ENCODE measurements at regions not wholly inside any gene's neighbourhood (a gene's known extent, or its start where the extent isn't known, plus 50 kb on each side); places are given as distances from the start of the nearest gene placed in this dataset.

DNA sequence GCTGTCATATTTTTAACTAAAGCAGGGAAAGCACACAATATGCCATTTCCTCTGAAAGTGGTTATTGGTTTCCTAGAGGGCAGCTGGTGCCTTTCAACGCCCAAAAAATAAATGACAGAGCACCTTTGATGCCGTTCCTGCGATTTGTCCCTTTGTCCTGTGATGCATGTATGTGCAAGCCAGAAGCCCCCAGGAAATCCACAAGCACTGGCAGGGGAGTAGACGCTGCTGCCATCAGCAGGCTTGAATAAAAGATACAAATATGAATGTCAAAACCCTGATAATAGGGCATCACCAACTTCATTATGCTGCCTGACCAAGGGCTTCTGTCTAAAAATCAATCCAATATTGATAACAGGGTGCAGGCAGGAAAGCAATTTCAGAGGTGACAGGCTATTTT lies 246.1 kb downstream of the FBXO15 start:
- Histone ChIP-seq H3K27me3 (replicated peaks; ENCODE audit: insufficient read depth, low read depth, low read length, poor library complexity) (peaks cover 3% of the 10 kb centered on the region), H3K4me1 (ENCODE audit: insufficient read depth, low read length, poor library complexity, severe bottlenecking) (no peaks in the 10 kb centered on the region), H3K4me3 (ENCODE audit: low read depth, low read length, poor library complexity, severe bottlenecking) (no peak overlapping the region), H3K27ac (ENCODE audit: low read depth, low read length, poor library complexity, severe bottlenecking) (no peak overlapping the region), H3K9me3 (ENCODE audit: low read depth, low read length, poor library complexity, severe bottlenecking) (no peaks in the 10 kb centered on the region), H3K36me3 (ENCODE audit: insufficient read depth, low read length, poor library complexity, severe bottlenecking) (no peaks in the 10 kb centered on the region)
- intact Hi-C loops (cut with micrococcal nuclease; ENCODE audit: unreplicated experiment), result no loop called here
- BruUV-seq (replicated peaks), result no TSS peak
- CTCF ChIA-PET, result no interaction called here
- POLR2A ChIA-PET (ENCODE audit: low non-redundant PET), result no interaction called here
- TF ChIP-seq, protein P1, sequence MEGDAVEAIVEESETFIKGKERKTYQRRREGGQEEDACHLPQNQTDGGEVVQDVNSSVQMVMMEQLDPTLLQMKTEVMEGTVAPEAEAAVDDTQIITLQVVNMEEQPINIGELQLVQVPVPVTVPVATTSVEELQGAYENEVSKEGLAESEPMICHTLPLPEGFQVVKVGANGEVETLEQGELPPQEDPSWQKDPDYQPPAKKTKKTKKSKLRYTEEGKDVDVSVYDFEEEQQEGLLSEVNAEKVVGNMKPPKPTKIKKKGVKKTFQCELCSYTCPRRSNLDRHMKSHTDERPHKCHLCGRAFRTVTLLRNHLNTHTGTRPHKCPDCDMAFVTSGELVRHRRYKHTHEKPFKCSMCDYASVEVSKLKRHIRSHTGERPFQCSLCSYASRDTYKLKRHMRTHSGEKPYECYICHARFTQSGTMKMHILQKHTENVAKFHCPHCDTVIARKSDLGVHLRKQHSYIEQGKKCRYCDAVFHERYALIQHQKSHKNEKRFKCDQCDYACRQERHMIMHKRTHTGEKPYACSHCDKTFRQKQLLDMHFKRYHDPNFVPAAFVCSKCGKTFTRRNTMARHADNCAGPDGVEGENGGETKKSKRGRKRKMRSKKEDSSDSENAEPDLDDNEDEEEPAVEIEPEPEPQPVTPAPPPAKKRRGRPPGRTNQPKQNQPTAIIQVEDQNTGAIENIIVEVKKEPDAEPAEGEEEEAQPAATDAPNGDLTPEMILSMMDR (conservative IDR thresholded peaks at IDR 0.05; ENCODE audit: low read depth, low read length), result no peak
- no peak for TF ChIP-seq EZH2 (IDR thresholded peaks at IDR 0.05; ENCODE audit: borderline replicate concordance, low read depth, low read length, poor library complexity, severe bottlenecking)
- DNase-seq (ENCODE audit: low spot score), result no peak

DNA sequence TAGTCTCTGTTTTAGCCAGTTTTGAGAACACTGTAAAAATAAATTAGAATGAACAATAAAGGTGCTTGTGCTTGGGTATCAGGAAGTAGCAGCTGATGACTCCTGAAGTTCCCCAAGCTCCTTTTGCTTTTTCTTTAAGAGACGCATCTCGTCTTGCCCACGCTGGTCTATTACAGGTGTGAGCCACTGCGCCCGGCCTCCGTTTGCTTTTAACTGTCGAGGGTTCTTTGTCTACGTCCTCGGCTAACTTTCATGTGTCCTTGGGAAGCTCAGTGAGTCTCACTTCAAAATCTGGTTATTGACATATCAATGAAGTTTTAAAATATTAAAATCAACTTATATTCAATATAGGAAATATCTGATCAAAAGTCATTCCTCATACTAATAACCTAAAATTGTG lies 246.5 kb downstream of the FBXO15 start:
- TF ChIP-seq, protein P1 (conservative IDR thresholded peaks at IDR 0.05; ENCODE audit: low read depth, low read length), result no peak
- no peak for TF ChIP-seq EZH2 (IDR thresholded peaks at IDR 0.05; ENCODE audit: borderline replicate concordance, low read depth, low read length, poor library complexity, severe bottlenecking)
- Histone ChIP-seq H3K36me3 (ENCODE audit: insufficient read depth, low read length, poor library complexity, severe bottlenecking) (no peaks in the 10 kb centered on the region), H3K4me3 (ENCODE audit: low read depth, low read length, poor library complexity, severe bottlenecking) (no peak overlapping the region), H3K27ac (ENCODE audit: low read depth, low read length, poor library complexity, severe bottlenecking) (no peak overlapping the region), H3K4me1 (ENCODE audit: insufficient read depth, low read length, poor library complexity, severe bottlenecking) (no peaks in the 10 kb centered on the region), H3K9me3 (ENCODE audit: low read depth, low read length, poor library complexity, severe bottlenecking) (no peaks in the 10 kb centered on the region), H3K27me3 (replicated peaks; ENCODE audit: insufficient read depth, low read depth, low read length, poor library complexity) (peaks cover 3% of the 10 kb centered on the region)
- DNase-seq (ENCODE audit: low spot score), result no peak
- POLR2A ChIA-PET (ENCODE audit: low non-redundant PET), result no interaction called here
- BruUV-seq (replicated peaks), result no TSS peak
- CTCF ChIA-PET, result no interaction called here
- intact Hi-C loops (cut with micrococcal nuclease; ENCODE audit: unreplicated experiment), result no loop called here

DNA sequence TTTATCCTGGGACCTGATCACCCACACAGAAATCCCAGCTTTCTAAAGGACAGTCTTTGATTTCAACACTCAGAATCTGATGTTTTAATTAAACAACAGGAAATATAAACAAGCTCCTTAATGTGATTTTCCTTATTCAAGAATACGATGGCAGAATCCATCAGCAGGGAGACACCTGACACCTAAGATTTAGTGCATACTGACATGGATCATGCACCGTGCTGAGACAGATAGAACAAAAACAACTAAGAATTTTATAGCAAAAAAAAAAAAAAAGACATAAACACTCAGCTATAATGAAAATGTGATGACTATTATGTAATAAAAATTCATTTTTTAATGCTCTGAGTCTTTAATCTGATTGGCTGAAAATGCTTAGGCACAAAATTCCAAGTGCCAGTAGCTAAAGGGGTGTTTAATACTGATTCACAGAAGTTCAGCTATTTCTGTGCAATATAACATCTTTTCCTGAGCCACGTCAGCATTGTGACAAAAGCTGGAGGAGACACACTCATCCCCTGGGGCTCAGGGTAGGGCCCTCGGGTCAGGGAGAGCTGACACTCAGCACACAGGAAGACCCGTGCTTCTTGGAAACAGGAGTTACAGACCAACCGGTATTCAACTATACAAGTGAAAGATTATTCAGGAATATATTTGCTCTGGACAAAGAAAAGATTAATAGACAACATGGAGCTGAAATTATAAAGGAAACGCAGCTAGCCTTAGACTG lies 247.4 kb downstream of the FBXO15 start:
- no peak overlapping the region for H3K4me3 ChIP-seq (ENCODE audit: low read depth, low read length, poor library complexity, severe bottlenecking)
- H3K9me3 ChIP-seq (ENCODE audit: low read depth, low read length, poor library complexity, severe bottlenecking), result no peaks in the 10 kb centered on the region
- intact Hi-C loops (cut with micrococcal nuclease; ENCODE audit: unreplicated experiment), result no loop called here
- peaks cover 3% of the 10 kb centered on the region for H3K27me3 ChIP-seq (replicated peaks; ENCODE audit: insufficient read depth, low read depth, low read length, poor library complexity)
- ChIA-PET POLR2A (ENCODE audit: low non-redundant PET) (no interaction called here), CTCF (no interaction called here)
- TF ChIP-seq, protein P1 (conservative IDR thresholded peaks at IDR 0.05; ENCODE audit: low read depth, low read length), result no peak
- TF ChIP-seq EZH2 (IDR thresholded peaks at IDR 0.05; ENCODE audit: borderline replicate concordance, low read depth, low read length, poor library complexity, severe bottlenecking), result no peak
- DNase-seq (ENCODE audit: low spot score), result no peak
- no peaks in the 10 kb centered on the region for H3K4me1 ChIP-seq (ENCODE audit: insufficient read depth, low read length, poor library complexity, severe bottlenecking)
- no TSS peak for BruUV-seq (replicated peaks)
- no peak overlapping the region for H3K27ac ChIP-seq (ENCODE audit: low read depth, low read length, poor library complexity, severe bottlenecking)
- no peaks in the 10 kb centered on the region for H3K36me3 ChIP-seq (ENCODE audit: insufficient read depth, low read length, poor library complexity, severe bottlenecking)

All from A673 (cell line).